ENCODE measurements at regions not wholly inside any gene's neighbourhood (a gene's known extent, or its start where the extent isn't known, plus 50 kb on each side); places are given as distances from the start of the nearest gene placed in this dataset.

- no peak for TF ChIP-seq REST (IDR thresholded peaks at IDR 0.05; ENCODE audit: low read depth)
- TF ChIP-seq TCF12 (IDR thresholded peaks at IDR 0.05; ENCODE audit: low read depth), result no peak
Observed at GRCh38 chr13:104006625-104007075, 940.4 kb upstream of the SLC10A2 start.

GRCh38 chr13:104004572-104004971 lies 938.4 kb upstream of the SLC10A2 start:
- TF ChIP-seq YY1 (IDR thresholded peaks at IDR 0.05; ENCODE audit: low read depth) (no peak), EGR1 (IDR thresholded peaks at IDR 0.05) (no peak), RAD21 (IDR thresholded peaks at IDR 0.05; ENCODE audit: low read depth) (no peak), ZBTB7A (IDR thresholded peaks at IDR 0.05; ENCODE audit: low read depth) (no peak), MAX (IDR thresholded peaks at IDR 0.05) (no peak), TCF12 (IDR thresholded peaks at IDR 0.05; ENCODE audit: low read depth) (no peak), USF1 (IDR thresholded peaks at IDR 0.05) (no peak), REST (IDR thresholded peaks at IDR 0.05; ENCODE audit: low read depth) (no peak), NFIC (IDR thresholded peaks at IDR 0.05) (no peak)

GRCh38 chr13:104002216-104002615 lies 936.0 kb upstream of the SLC10A2 start:
- TF ChIP-seq EP300 (IDR thresholded peaks at IDR 0.05; ENCODE audit: borderline replicate concordance) (no peak), TEAD4 (IDR thresholded peaks at IDR 0.05) (no peak), TCF12 (IDR thresholded peaks at IDR 0.05; ENCODE audit: low read depth) (no peak), CREB1 (IDR thresholded peaks at IDR 0.05; ENCODE audit: low read depth) (no peak), RAD21 (IDR thresholded peaks at IDR 0.05; ENCODE audit: low read depth) (no peak), NFIC (IDR thresholded peaks at IDR 0.05) (no peak), ZBTB7A (IDR thresholded peaks at IDR 0.05; ENCODE audit: low read depth) (no peak), FOXM1 (IDR thresholded peaks at IDR 0.05; ENCODE audit: borderline replicate concordance, low read depth) (no peak), USF1 (IDR thresholded peaks at IDR 0.05) (no peak), TAF1 (IDR thresholded peaks at IDR 0.05; ENCODE audit: low read depth) (no peak), REST (IDR thresholded peaks at IDR 0.05; ENCODE audit: low read depth) (no peak), YY1 (IDR thresholded peaks at IDR 0.05; ENCODE audit: low read depth) (no peak)

GRCh38 chr13:104001766-104002165 lies 935.5 kb upstream of the SLC10A2 start:
- TF ChIP-seq CREB1 (IDR thresholded peaks at IDR 0.05; ENCODE audit: low read depth) (no peak), RAD21 (IDR thresholded peaks at IDR 0.05; ENCODE audit: low read depth) (no peak), ZBTB7A (IDR thresholded peaks at IDR 0.05; ENCODE audit: low read depth) (no peak), NFIC (IDR thresholded peaks at IDR 0.05) (no peak), TEAD4 (IDR thresholded peaks at IDR 0.05) (no peak)

GRCh38 chr13:103996733-103997132 lies 930.5 kb upstream of the SLC10A2 start:
- TF ChIP-seq RAD21 (IDR thresholded peaks at IDR 0.05; ENCODE audit: low read depth), result no peak
- TF ChIP-seq TAF1 (IDR thresholded peaks at IDR 0.05; ENCODE audit: low read depth), result no peak
- no peak for TF ChIP-seq REST (IDR thresholded peaks at IDR 0.05; ENCODE audit: low read depth)
- TF ChIP-seq TEAD4 (IDR thresholded peaks at IDR 0.05), result no peak
- TF ChIP-seq USF1 (IDR thresholded peaks at IDR 0.05), result no peak
- no peak for TF ChIP-seq CEBPB (IDR thresholded peaks at IDR 0.05)
- TF ChIP-seq FOXM1 (IDR thresholded peaks at IDR 0.05; ENCODE audit: borderline replicate concordance, low read depth), result no peak
- TF ChIP-seq CREB1 (IDR thresholded peaks at IDR 0.05; ENCODE audit: low read depth), result no peak
- no peak for TF ChIP-seq YY1 (IDR thresholded peaks at IDR 0.05; ENCODE audit: low read depth)
- TF ChIP-seq NFIC (IDR thresholded peaks at IDR 0.05), result no peak
- no peak for TF ChIP-seq MAX (IDR thresholded peaks at IDR 0.05)
- TF ChIP-seq TCF12 (IDR thresholded peaks at IDR 0.05; ENCODE audit: low read depth), result no peak
- TF ChIP-seq EGR1 (IDR thresholded peaks at IDR 0.05), result no peak
- no peak for TF ChIP-seq ZBTB7A (IDR thresholded peaks at IDR 0.05; ENCODE audit: low read depth)
- TF ChIP-seq EP300 (IDR thresholded peaks at IDR 0.05; ENCODE audit: borderline replicate concordance), result no peak
